Loucy (cell line): ENCODE measurements at regions not wholly inside any gene's neighbourhood (a gene's known extent, or its start where the extent isn't known, plus 50 kb on each side); places are given as distances from the start of the nearest gene placed in this dataset.

Experiments used
- H2AFZ ChIP-seq: fragments of 200-600 bp; sonication (generic); 2 replicates; pipeline ENCODE4 v1.6.0; 2016; ENCODE audit warnings: antibody characterized with exemption, mild to moderate bottlenecking, low read length, moderate library complexity
- H3F3A ChIP-seq: fragments of 200-600 bp; 2 replicates; pipeline ENCODE4 v1.6.0; 2016; ENCODE audit warnings: antibody characterized with exemption, low read depth, mild to moderate bottlenecking
- H3K27me3 ChIP-seq: fragments of 200-600 bp; sonication (generic); 2 replicates; pipeline ENCODE4 v1.6.1; 2014; ENCODE audit warnings: low read length, mild to moderate bottlenecking; ENCODE audit not compliant: insufficient read depth, poor library complexity, severe bottlenecking
- H3K36me3 ChIP-seq: fragments of 200-600 bp; sonication (generic); 2 replicates; pipeline ENCODE4 v1.6.1; 2016; ENCODE audit warnings: low read length; ENCODE audit not compliant: insufficient read depth
- H3K4me1 ChIP-seq: fragments of 200-600 bp; sonication (generic); 2 replicates; pipeline ENCODE4 v1.5.1; 2014; ENCODE audit warnings: low read length, mild to moderate bottlenecking; ENCODE audit not compliant: insufficient read depth, poor library complexity, severe bottlenecking
- H3K4me2 ChIP-seq: fragments of 200-600 bp; sonication (generic); 2 replicates; pipeline ENCODE4 v1.6.0; 2014; ENCODE audit warnings: antibody characterized with exemption, low read length, low read depth, mild to moderate bottlenecking; ENCODE audit not compliant: poor library complexity, severe bottlenecking
- H3K4me3 ChIP-seq: fragments of 200-600 bp; sonication (generic); 2 replicates; pipeline ENCODE4 v1.5.1; 2014; ENCODE audit warnings: low read length, mild to moderate bottlenecking, mixed read lengths; ENCODE audit not compliant: poor library complexity, severe bottlenecking
- H3K79me2 ChIP-seq: fragments of 200-600 bp; sonication (generic); 2 replicates; pipeline ENCODE4 v1.6.1; 2014; ENCODE audit warnings: low read length; ENCODE audit not compliant: insufficient read depth
- H3K9ac ChIP-seq: fragments of 200-600 bp; sonication (generic); 2 replicates; pipeline ENCODE4 v1.6.0; 2014; ENCODE audit warnings: mild to moderate bottlenecking, low read depth, low read length, moderate library complexity; ENCODE audit not compliant: poor library complexity, severe bottlenecking
- H3K9me2 ChIP-seq: fragments of 200-600 bp; sonication (generic); replicated peaks from 2 replicates; pipeline ENCODE4 v1.6.1; 2016; ENCODE audit warnings: low read depth, low read length, mixed read lengths
- H3K9me3 ChIP-seq: fragments of 200-600 bp; sonication (generic); 2 replicates; pipeline ENCODE4 v1.6.1; 2014; ENCODE audit warnings: mild to moderate bottlenecking, antibody characterized with exemption, low read length, low read depth; ENCODE audit not compliant: insufficient read depth
- H4K20me1 ChIP-seq: fragments of 200-600 bp; sonication (generic); 2 replicates; pipeline ENCODE4 v1.6.0; 2014; ENCODE audit warnings: antibody characterized with exemption, low read length, mild to moderate bottlenecking; ENCODE audit not compliant: insufficient read depth, poor library complexity, severe bottlenecking
- CTCF ChIP-seq: fragments of 200-600 bp; sonication (generic); conservative IDR thresholded peaks from 2 replicates; pipeline ENCODE4 v1.5.1; 2014; ENCODE audit warnings: mild to moderate bottlenecking, antibody characterized with exemption, low read length
- EZH2phosphoT487 ChIP-seq: fragments of 200-600 bp; IDR thresholded peaks from 2 replicates; pipeline ENCODE4 v1.6.1; 2018; ENCODE audit warnings: antibody characterized with exemption, mild to moderate bottlenecking, moderate library complexity, borderline replicate concordance

GRCh38 chr16:89033796-89034572, 57.0 kb upstream of the CBFA2T3 start:
- Histone ChIP-seq H3K4me1 (peaks cover 5% of the 10 kb centered on the region), H3K9ac (no peak overlapping the region), H4K20me1 (no peaks in the 10 kb centered on the region), H3K27me3 (no peaks in the 10 kb centered on the region), H3K4me3 (no peak overlapping the region), H2AFZ (no peak overlapping the region), H3K36me3 (no peaks in the 10 kb centered on the region), H3F3A (no peaks in the 10 kb centered on the region), H3K4me2 (no peak overlapping the region), H3K9me3 (no peaks in the 10 kb centered on the region), H3K9me2 (no peaks in the 10 kb centered on the region), H3K79me2 (no peaks in the 10 kb centered on the region)
- TF ChIP-seq CTCF, result no peak

GRCh38 chr16:89034573-89034961, 57.6 kb upstream of the CBFA2T3 start:
- H3K4me1 ChIP-seq, result peaks cover 5% of the 10 kb centered on the region
- no peaks in the 10 kb centered on the region for H3K36me3 ChIP-seq
- H3K79me2 ChIP-seq, result no peaks in the 10 kb centered on the region
- no peaks in the 10 kb centered on the region for H3K9me3 ChIP-seq
- no peak overlapping the region for H3K4me2 ChIP-seq
- H3K9me2 ChIP-seq, result no peaks in the 10 kb centered on the region
- no peaks in the 10 kb centered on the region for H4K20me1 ChIP-seq
- TF ChIP-seq CTCF (no peak), EZH2phosphoT487 (no peak)
- no peak overlapping the region for H2AFZ ChIP-seq
- H3K9ac ChIP-seq, result no peak overlapping the region
- H3F3A ChIP-seq, result no peaks in the 10 kb centered on the region
- no peak overlapping the region for H3K4me3 ChIP-seq
- no peaks in the 10 kb centered on the region for H3K27me3 ChIP-seq

- H3K79me2 ChIP-seq, result no peaks in the 10 kb centered on the region
- H3K27me3 ChIP-seq, result no peaks in the 10 kb centered on the region
- H3K36me3 ChIP-seq, result no peaks in the 10 kb centered on the region
- H3K4me1 ChIP-seq, result peaks cover 5% of the 10 kb centered on the region
- H3F3A ChIP-seq, result no peaks in the 10 kb centered on the region
- no peak overlapping the region for H2AFZ ChIP-seq
- no peak overlapping the region for H3K4me3 ChIP-seq
- H3K9me2 ChIP-seq, result no peaks in the 10 kb centered on the region
- H3K9me3 ChIP-seq, result no peaks in the 10 kb centered on the region
- H3K9ac ChIP-seq, result no peak overlapping the region
- no peak overlapping the region for H3K4me2 ChIP-seq
- no peaks in the 10 kb centered on the region for H4K20me1 ChIP-seq
- no peak for TF ChIP-seq CTCF
- TF ChIP-seq EZH2phosphoT487, result no peak
These were observed 58.1 kb upstream of the CBFA2T3 start for GRCh38 chr16:89034971-89035668.
